H9 (cell line): ENCODE measurements at regions not wholly inside any gene's neighbourhood (a gene's known extent, or its start where the extent isn't known, plus 50 kb on each side); places are given as distances from the start of the nearest gene placed in this dataset.

Experiments used
- DNase-seq: peaks from one replicate; pipeline ENCODE4 v3.0.0-alpha.2; 2017
- H2AFZ ChIP-seq: one replicate; pipeline ENCODE4 v1.6.1; 2013; ENCODE audit warnings: mild to moderate bottlenecking, low read length, control low read depth, moderate library complexity
- H2AK5ac ChIP-seq: 2 replicates; pipeline ENCODE4 v1.6.1; 2013; ENCODE audit warnings: low read length, control low read depth, mixed read lengths; ENCODE audit not compliant: insufficient read length
- H2BK120ac ChIP-seq: one replicate; pipeline ENCODE4 v1.6.1; 2013; ENCODE audit warnings: low read depth, mild to moderate bottlenecking, low read length, control low read depth, inconsistent platforms; ENCODE audit not compliant: poor library complexity, severe bottlenecking
- H2BK12ac ChIP-seq: 2 replicates; pipeline ENCODE4 v1.6.1; 2013; ENCODE audit warnings: low read length, control low read depth, mixed read lengths, low read depth; ENCODE audit not compliant: insufficient read length
- H2BK15ac ChIP-seq: 2 replicates; pipeline ENCODE4 v1.6.1; 2013; ENCODE audit warnings: low read depth, low read length, control low read depth
- H2BK20ac ChIP-seq: one replicate; pipeline ENCODE4 v1.6.1; 2013; ENCODE audit warnings: low read depth, mild to moderate bottlenecking, low read length, control low read depth, inconsistent platforms; ENCODE audit not compliant: poor library complexity, severe bottlenecking
- H2BK5ac ChIP-seq: 2 replicates; pipeline ENCODE4 v1.6.1; 2013; ENCODE audit warnings: low read length, control low read depth, mixed read lengths; ENCODE audit not compliant: insufficient read length
- H3K14ac ChIP-seq: 2 replicates; pipeline ENCODE4 v1.6.1; 2013; ENCODE audit warnings: low read length, control low read depth; ENCODE audit not compliant: insufficient read depth
- H3K18ac ChIP-seq: 2 replicates; pipeline ENCODE4 v1.6.1; 2013; ENCODE audit warnings: low read depth, mild to moderate bottlenecking, mixed read lengths, low read length, control low read depth; ENCODE audit not compliant: insufficient read length
- H3K23ac ChIP-seq: 2 replicates; pipeline ENCODE4 v1.6.1; 2013; ENCODE audit warnings: low read length, control low read depth, mixed read lengths, low read depth; ENCODE audit not compliant: insufficient read length
- H3K23me2 ChIP-seq: 2 replicates; pipeline ENCODE4 v1.6.1; 2013; ENCODE audit warnings: low read depth, mild to moderate bottlenecking, mixed read lengths, low read length, control low read depth; ENCODE audit not compliant: insufficient read length, poor library complexity, severe bottlenecking
- H3K27ac ChIP-seq: 2 replicates; pipeline ENCODE4 v1.5.1; 2013; ENCODE audit warnings: low read length, control low read depth, mixed read lengths, low read depth; ENCODE audit not compliant: insufficient read length
- H3K27me3 ChIP-seq: 2 replicates; pipeline ENCODE4 v1.6.1; 2013; ENCODE audit warnings: low read length, control low read depth, inconsistent platforms; ENCODE audit not compliant: insufficient read depth
- H3K4ac ChIP-seq: 2 replicates; pipeline ENCODE4 v1.6.1; 2013; ENCODE audit warnings: low read depth, mild to moderate bottlenecking, control low read depth, inconsistent platforms, low read length, moderate library complexity
- H3K4me1 ChIP-seq: 2 replicates; pipeline ENCODE4 v1.6.1; 2013; ENCODE audit warnings: low read length, control low read depth, inconsistent platforms; ENCODE audit not compliant: insufficient read depth
- H3K4me2 ChIP-seq: 2 replicates; pipeline ENCODE4 v1.6.1; 2013; ENCODE audit warnings: low read length, control low read depth, mixed read lengths; ENCODE audit not compliant: insufficient read length, insufficient read depth
- H3K56ac ChIP-seq: 2 replicates; pipeline ENCODE4 v1.6.1; 2013; ENCODE audit warnings: low read depth, mild to moderate bottlenecking, mixed read lengths, low read length, control low read depth; ENCODE audit not compliant: insufficient read length
- H3K79me1 ChIP-seq: 2 replicates; pipeline ENCODE4 v1.6.1; 2013; ENCODE audit warnings: low read depth, mild to moderate bottlenecking, moderate library complexity, low read length, control low read depth, inconsistent platforms; ENCODE audit not compliant: insufficient read depth, poor library complexity, severe bottlenecking
- H3K79me2 ChIP-seq: 2 replicates; pipeline ENCODE4 v1.6.1; 2013; ENCODE audit warnings: low read length, control low read depth, inconsistent platforms; ENCODE audit not compliant: insufficient read depth
- H3K9ac ChIP-seq: 2 replicates; pipeline ENCODE4 v1.6.1; 2013; ENCODE audit warnings: low read length, control low read depth, mixed read lengths; ENCODE audit not compliant: insufficient read length; ENCODE audit errors: extremely low read depth
- H3K9me3 ChIP-seq: one replicate; pipeline ENCODE4 v1.6.1; 2013; ENCODE audit warnings: low read depth, low read length, inconsistent platforms; ENCODE audit not compliant: control insufficient read depth
- H3T11ph ChIP-seq: one replicate; pipeline ENCODE4 v1.6.1; 2013; ENCODE audit warnings: mild to moderate bottlenecking, low read length, control low read depth, inconsistent platforms
- H4K20me1 ChIP-seq: one replicate; pipeline ENCODE4 v1.6.1; 2013; ENCODE audit not compliant: control insufficient read depth, insufficient read length, insufficient read depth
- H4K5ac ChIP-seq: 2 replicates; pipeline ENCODE4 v1.6.1; 2013; ENCODE audit warnings: low read depth, mild to moderate bottlenecking, mixed read lengths, low read length, control low read depth; ENCODE audit not compliant: insufficient read length
- H4K8ac ChIP-seq: replicated peaks from 2 replicates; pipeline ENCODE4 v1.6.1; 2013; ENCODE audit warnings: low read length, control low read depth, mixed read lengths, low read depth; ENCODE audit not compliant: insufficient read length
- H4K91ac ChIP-seq: 2 replicates; pipeline ENCODE4 v1.6.1; 2013; ENCODE audit warnings: low read depth, mild to moderate bottlenecking, moderate library complexity, mixed read lengths, low read length, control low read depth; ENCODE audit not compliant: insufficient read length
- H3K27ac Mint-ChIP-seq, 3 experiments: 2 replicates in 2 of 3; 3 replicates in 1 of 3; pipeline ENCODE4 v1.8.0; 2020 to 2021; ENCODE audit warnings: mixed read lengths in 3 of 3, mild to moderate bottlenecking in 1 of 3, moderate library complexity in 1 of 3
- H3K27me3 Mint-ChIP-seq: 2 replicates; pipeline ENCODE4 v1.8.0; 2021; ENCODE audit warnings: low read depth, mild to moderate bottlenecking, moderate library complexity, mixed read lengths
- H3K36me3 Mint-ChIP-seq, 3 experiments: 2 replicates in 2 of 3; 3 replicates in 1 of 3; pipeline ENCODE4 v1.8.0; 2020 to 2021; ENCODE audit warnings: low read depth in 3 of 3, mixed read lengths in 3 of 3; ENCODE audit not compliant: insufficient read depth in 1 of 3
- H3K4me1 Mint-ChIP-seq, 2 experiments: 2 replicates each; pipeline ENCODE4 v1.8.0; 2020; ENCODE audit warnings: mixed read lengths in 2 of 2
- H3K4me3 Mint-ChIP-seq, 2 experiments: 2 replicates in 1 of 2; 3 replicates in 1 of 2; pipeline ENCODE4 v1.8.0; 2020 to 2021; ENCODE audit warnings: mild to moderate bottlenecking in 2 of 2, mixed read lengths in 2 of 2, moderate library complexity in 1 of 2
- H3K9me3 Mint-ChIP-seq, 2 experiments: 2 replicates in 1 of 2; 3 replicates in 1 of 2; pipeline ENCODE4 v1.8.0; 2020; ENCODE audit warnings: mild to moderate bottlenecking in 2 of 2, mixed read lengths in 2 of 2, moderate library complexity in 1 of 2
- CTCF ChIP-seq: fragments of 200-600 bp; sonication (generic); conservative IDR thresholded peaks from 3 replicates; pipeline ENCODE4 v1.8.0; 2021; ENCODE audit warnings: antibody characterized with exemption, mild to moderate bottlenecking
- WGBS: extraction: QIAGEN DNeasy Blood & Tissue Kit; methylation state at CpG from one replicate; pipeline ENCODE4 v1.1.7; 2013; ENCODE audit warnings: missing lambda C conversion rate, low lambda C conversion rate, mixed read lengths; ENCODE audit not compliant: insufficient read length; ENCODE audit errors: extremely low coverage; 5-methylcytosine and 5-hydroxymethylcytosine counted together

- Histone ChIP-seq H3K4me1 (no peaks in the 10 kb centered on the region), H3K79me2 (no peaks in the 10 kb centered on the region), H2AFZ (no peak overlapping the region), H4K91ac (no peak overlapping the region), H3K4ac (no peak overlapping the region), H4K8ac (no peak overlapping the region), H3K9ac (no peak overlapping the region), H3K14ac (no peak overlapping the region), H3K18ac (no peak overlapping the region), H4K5ac (no peak overlapping the region), H2BK12ac (no peak overlapping the region), H3T11ph (no peak overlapping the region), H4K20me1 (no peaks in the 10 kb centered on the region), H3K4me2 (no peak overlapping the region), H2BK5ac (no peak overlapping the region), H2BK15ac (no peak overlapping the region), H3K27me3 (no peaks in the 10 kb centered on the region), H3K27ac (no peak overlapping the region), H3K79me1 (no peaks in the 10 kb centered on the region), H2BK20ac (no peak overlapping the region), H2BK120ac (no peak overlapping the region), H3K23ac (no peak overlapping the region), H3K23me2 (no peaks in the 10 kb centered on the region), H3K9me3 (no peaks in the 10 kb centered on the region), H3K56ac (no peak overlapping the region), H2AK5ac (no peak overlapping the region)
- H3K36me3 Mint-ChIP-seq, result peaks cover 4 to 16% (median 7%) of the 10 kb centered on the region in 3 experiments; a peak in 5 of 7 replicates
- no peak overlapping the region for H3K27ac Mint-ChIP-seq
- no peak for DNase-seq
- WGBS, result no CpG with 5 or more reads among the region's 1 CpG
- peaks cover 12 to 30% of the 10 kb centered on the region in 2 experiments for H3K9me3 Mint-ChIP-seq
- no peak for TF ChIP-seq CTCF
- H3K4me3 Mint-ChIP-seq, result no peak overlapping the region
- H3K27me3 Mint-ChIP-seq, result peaks cover 16% of the 10 kb centered on the region
- H3K4me1 Mint-ChIP-seq, result peaks cover 5 to 7% of the 10 kb centered on the region in 2 experiments; a peak in 3 of 4 replicates
Measured at GRCh38 chr15:92528736-92529135, 126.8 kb downstream of the FAM174B start.
